H54 (cell line): ENCODE measurements at regions not wholly inside any gene's neighbourhood (a gene's known extent, or its start where the extent isn't known, plus 50 kb on each side); places are given as distances from the start of the nearest gene placed in this dataset.
"Not testable (repeated sequence)": the region's sequence is repeated elsewhere in the genome, so short reads cannot be mapped to it uniquely, and the experiment has no call there.

ENCODE experiments used
- DNase-seq: peaks from one replicate; pipeline ENCODE4 v3.0.0; 2011; ENCODE audit warnings: low spot score, mixed read lengths; ENCODE audit not compliant: insufficient read length
- FAIRE-seq: peaks from 3 replicates; lab custom pipeline; 2011; peaks lifted over from hg19 to GRCh38; lab: Jason Lieb, UNC
- POLR2A ChIP-seq: IDR thresholded peaks from 2 replicates; pipeline ENCODE4 v1.6.1; 2011; ENCODE audit warnings: low read depth, mild to moderate bottlenecking, low read length

GRCh38 chr12:75744607-75745256 lies 233.3 kb upstream of the KRR1 start:
- DNase-seq: no peak
- TF ChIP-seq POLR2A: no peak
- FAIRE-seq: peak; percentile 43

- DNase-seq: no peak
- no peak for TF ChIP-seq POLR2A
- FAIRE-seq: no peak
These were observed 231.6 kb upstream of the KRR1 start for GRCh38 chr12:75742961-75743360.

- FAIRE-seq (no peak), DNase-seq (no peak)
- no peak for TF ChIP-seq POLR2A
These were observed 230.6 kb upstream of the KRR1 start for GRCh38 chr12:75742048-75742447.

GRCh38 chr12:75739912-75740311 lies 228.5 kb upstream of the KRR1 start:
- TF ChIP-seq POLR2A: no peak
- FAIRE-seq: no peak
- no peak for DNase-seq

- not testable (repeated sequence) for DNase-seq
- FAIRE-seq: peak; percentile 33
These were observed 227.7 kb upstream of the KRR1 start for GRCh38 chr12:75739098-75739497.

DNA sequence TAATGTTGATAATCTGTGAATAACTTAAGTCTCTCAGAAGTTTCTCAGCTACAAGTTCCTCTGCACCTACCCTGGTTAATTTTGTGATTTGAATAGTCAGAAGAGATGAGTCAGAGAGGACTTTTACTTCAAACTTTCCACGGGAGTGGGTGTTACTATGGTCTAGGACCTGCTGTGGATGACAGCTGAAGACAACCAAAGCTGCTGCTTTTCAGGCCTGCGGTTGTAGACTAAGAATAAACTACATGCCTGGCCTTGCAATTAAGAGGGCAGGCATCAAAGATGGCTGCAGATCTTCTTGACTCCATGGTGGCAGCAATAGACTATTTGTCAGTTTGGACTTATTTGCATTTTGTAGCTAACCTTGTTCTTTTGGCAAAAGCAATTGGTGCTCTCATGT lies 227.1 kb upstream of the KRR1 start:
- TF ChIP-seq POLR2A: no peak
- DNase-seq (no peak), FAIRE-seq (no peak)

DNA sequence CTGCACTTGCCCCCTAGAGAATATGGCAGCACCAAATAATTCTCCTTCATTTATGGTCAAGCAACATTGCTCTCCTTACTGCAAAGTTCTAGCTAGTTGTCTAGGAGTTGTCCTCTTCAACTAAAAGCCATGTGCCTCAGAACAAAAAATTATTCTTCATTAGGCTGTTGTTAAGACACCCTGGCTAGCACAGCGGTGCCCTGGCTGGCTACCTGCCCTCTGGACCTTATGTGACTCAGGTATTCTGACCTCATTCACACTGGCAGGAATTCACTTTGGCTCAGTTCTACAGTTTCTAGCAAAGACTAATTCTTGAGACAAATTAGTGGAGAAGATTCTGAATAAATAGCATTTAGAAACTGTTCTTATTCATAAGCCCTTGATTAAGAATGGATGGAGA lies 224.4 kb upstream of the KRR1 start:
- FAIRE-seq: peak; percentile 15
- no peak for TF ChIP-seq POLR2A
- no peak for DNase-seq

GRCh38 chr12:75728826-75729225 lies 217.4 kb upstream of the KRR1 start:
- DNase-seq: no peak
- FAIRE-seq: no peak
- no peak for TF ChIP-seq POLR2A

DNA sequence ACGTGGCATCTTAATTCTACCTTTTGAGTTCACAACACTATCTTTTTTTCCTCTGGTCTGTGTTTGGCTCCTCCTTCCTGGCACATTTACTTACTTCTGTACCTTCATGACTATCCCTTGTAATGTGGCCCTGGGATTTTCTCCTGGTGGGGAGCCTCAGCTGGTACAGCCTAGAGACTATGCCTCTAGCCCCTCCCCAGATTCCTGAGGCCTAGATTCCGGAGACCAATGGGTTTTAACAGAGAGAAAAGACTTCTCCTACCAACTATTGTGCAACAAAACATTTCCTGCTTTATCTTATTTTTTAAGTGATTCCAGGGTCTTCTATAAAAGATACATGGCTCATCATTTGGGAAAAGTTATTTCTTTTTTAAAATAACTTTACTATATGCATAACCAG lies 216.2 kb upstream of the KRR1 start:
- TF ChIP-seq POLR2A: no peak
- no peak for FAIRE-seq

GRCh38 chr12:75725521-75726111 lies 214.2 kb upstream of the KRR1 start:
- peak; percentile 97 for FAIRE-seq
- peak; percentile 18 for DNase-seq
- TF ChIP-seq POLR2A: no peak

More for the DNA sequence above, 216.2 kb upstream of the KRR1 start:
- no peak for DNase-seq

DNA sequence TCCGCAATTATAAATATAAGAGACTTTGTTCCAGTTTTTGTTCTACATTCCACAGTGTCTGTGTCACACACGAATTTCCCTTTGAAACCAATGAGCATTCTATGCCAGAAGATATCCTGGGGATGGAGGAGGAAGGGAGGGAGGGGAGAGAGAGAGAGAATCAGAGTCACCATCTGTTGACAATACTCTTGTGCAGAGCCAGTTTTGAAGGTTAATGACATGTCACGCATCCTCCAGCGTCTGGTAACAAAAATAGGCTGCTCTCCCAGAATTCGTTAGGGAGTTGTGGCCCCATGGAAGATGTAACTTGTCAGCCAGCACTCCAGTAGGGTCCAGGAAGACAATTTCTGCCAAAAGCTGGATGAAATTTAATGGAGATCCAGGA lies 213.5 kb upstream of the KRR1 start:
- FAIRE-seq (peak; percentile 94), DNase-seq (no peak)
- TF ChIP-seq POLR2A: no peak

- DNase-seq (no peak), FAIRE-seq (no peak)
- no peak for TF ChIP-seq POLR2A
These were observed 213.0 kb upstream of the KRR1 start for GRCh38 chr12:75724307-75724927.

DNA sequence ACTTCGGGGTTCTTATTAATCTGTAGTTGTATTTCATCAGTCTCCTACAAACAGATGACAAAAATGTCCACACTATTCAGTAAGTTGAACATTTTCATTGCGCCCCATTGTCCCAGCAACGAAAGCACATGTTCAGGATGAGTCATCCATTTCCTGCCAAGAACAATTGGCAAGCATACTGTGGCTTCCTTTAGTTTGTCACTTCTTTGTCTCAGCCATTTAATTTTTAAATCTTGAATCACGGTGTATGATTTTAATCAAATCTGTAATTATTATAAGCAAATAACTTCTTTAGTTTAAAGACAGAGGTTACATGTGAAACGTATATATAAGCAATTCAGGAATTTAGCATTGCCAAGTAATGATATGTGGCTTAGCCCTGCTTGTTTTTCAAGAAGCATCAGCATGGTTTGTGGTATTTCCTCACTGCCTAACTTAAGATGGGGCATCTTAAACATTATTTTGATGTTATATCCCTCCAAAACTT lies 211.3 kb upstream of the KRR1 start:
- FAIRE-seq (peak; percentile 95), DNase-seq (peak; percentile 13)
- TF ChIP-seq POLR2A: no peak

DNA sequence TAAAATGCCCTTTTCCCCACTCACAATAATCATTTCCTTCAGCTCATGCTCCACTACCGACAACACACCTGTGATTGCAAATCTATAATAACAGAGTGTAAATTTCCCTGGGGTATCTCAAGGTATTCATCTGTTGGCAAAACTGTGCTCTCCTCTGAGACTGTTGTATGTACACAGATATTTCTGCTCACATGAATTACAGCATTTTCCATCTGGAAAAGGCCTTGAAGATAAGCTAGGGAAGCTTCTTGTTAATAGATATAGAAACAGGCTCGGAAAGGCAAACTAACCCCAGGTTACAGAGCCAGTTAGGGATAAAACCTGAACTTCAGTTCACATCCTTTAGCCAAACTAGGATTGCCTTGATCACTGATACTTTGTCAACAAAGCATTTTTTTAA lies 210.4 kb upstream of the KRR1 start:
- no peak for DNase-seq
- TF ChIP-seq POLR2A: no peak
- no peak for FAIRE-seq
